Thymus (tissue), 11 donors: ENCODE measurements at regions not wholly inside any gene's neighbourhood (a gene's known extent, or its start where the extent isn't known, plus 50 kb on each side); places are given as distances from the start of the nearest gene placed in this dataset.

ENCODE experiments used
- DNase-seq, 9 donors: peaks; one replicate each; pipeline ENCODE4 v3.0.0-alpha.2; 2013; ENCODE audit warnings: low spot score in 9 of 9, low read depth in 6 of 9, missing footprints in 1 of 9
- H3K27ac ChIP-seq, 2 donors: one replicate each; pipeline ENCODE4 v1.5.1; 2013; ENCODE audit warnings: control low read depth in 1 of 2, low read depth in 1 of 2, low read length in 1 of 2, mild to moderate bottlenecking in 1 of 2, moderate library complexity in 1 of 2
- H3K27me3 ChIP-seq, 2 donors: one replicate each; pipeline ENCODE4 v1.5.1; 2013; ENCODE audit warnings: low read length in 1 of 2; ENCODE audit not compliant: control insufficient read depth in 2 of 2, insufficient read depth in 1 of 2
- H3K36me3 ChIP-seq, 2 donors: one replicate each; pipeline ENCODE4 v1.5.1; 2013; ENCODE audit warnings: low read length in 1 of 2, mild to moderate bottlenecking in 1 of 2, moderate library complexity in 1 of 2; ENCODE audit not compliant: control insufficient read depth in 2 of 2, insufficient read depth in 2 of 2
- H3K4me1 ChIP-seq, 2 donors: one replicate each; pipeline ENCODE4 v1.5.1; 2013; ENCODE audit warnings: low read length in 2 of 2; ENCODE audit not compliant: control insufficient read depth in 2 of 2, insufficient read depth in 2 of 2
- H3K4me3 ChIP-seq, 2 donors: one replicate each; pipeline ENCODE4 v1.5.1; 2013; ENCODE audit warnings: low read length in 2 of 2, control low read depth in 1 of 2, mild to moderate bottlenecking in 1 of 2
- H3K9me3 ChIP-seq, 2 donors: one replicate each; pipeline ENCODE4 v1.5.1; 2013; ENCODE audit warnings: low read length in 1 of 2, mild to moderate bottlenecking in 1 of 2; ENCODE audit not compliant: control insufficient read depth in 2 of 2, insufficient read depth in 1 of 2
- WGBS: extraction: QIAGEN DNeasy Blood & Tissue Kit; methylation state at CpG from one replicate; pipeline ENCODE4 v1.1.7; 2013; 5-methylcytosine and 5-hydroxymethylcytosine counted together
- donor health status: healthy.

DNA sequence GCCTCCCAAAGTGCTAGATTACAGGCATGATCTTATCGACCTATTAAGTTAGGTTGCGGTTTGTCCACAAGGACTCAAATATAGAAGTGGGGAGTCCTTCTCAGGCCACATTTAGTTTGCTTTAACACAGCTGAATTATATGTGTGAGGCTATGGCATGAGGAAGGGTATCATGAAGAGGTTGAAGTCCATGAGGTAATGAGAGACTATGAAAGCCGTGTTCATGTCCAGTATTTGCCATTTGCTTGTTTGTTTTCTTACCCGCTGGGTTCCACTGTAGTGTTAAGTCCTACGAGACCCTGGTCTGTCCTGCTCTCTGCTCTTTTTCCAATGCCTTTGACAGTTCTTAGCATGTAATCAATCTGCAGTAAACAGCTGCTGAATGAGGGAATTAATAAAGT lies 1072.4 kb upstream of the EEF2KMT start:
- no peak for DNase-seq
- H3K4me3 ChIP-seq = no peak overlapping the region
- no peaks in the 10 kb centered on the region for H3K27me3 ChIP-seq
- H3K4me1 ChIP-seq = no peaks in the 10 kb centered on the region
- H3K27ac ChIP-seq = no peak overlapping the region
- H3K36me3 ChIP-seq = no peaks in the 10 kb centered on the region
- 91% methylated on average over 5 of the region's 5 CpGs for WGBS
- no peaks in the 10 kb centered on the region for H3K9me3 ChIP-seq

DNA sequence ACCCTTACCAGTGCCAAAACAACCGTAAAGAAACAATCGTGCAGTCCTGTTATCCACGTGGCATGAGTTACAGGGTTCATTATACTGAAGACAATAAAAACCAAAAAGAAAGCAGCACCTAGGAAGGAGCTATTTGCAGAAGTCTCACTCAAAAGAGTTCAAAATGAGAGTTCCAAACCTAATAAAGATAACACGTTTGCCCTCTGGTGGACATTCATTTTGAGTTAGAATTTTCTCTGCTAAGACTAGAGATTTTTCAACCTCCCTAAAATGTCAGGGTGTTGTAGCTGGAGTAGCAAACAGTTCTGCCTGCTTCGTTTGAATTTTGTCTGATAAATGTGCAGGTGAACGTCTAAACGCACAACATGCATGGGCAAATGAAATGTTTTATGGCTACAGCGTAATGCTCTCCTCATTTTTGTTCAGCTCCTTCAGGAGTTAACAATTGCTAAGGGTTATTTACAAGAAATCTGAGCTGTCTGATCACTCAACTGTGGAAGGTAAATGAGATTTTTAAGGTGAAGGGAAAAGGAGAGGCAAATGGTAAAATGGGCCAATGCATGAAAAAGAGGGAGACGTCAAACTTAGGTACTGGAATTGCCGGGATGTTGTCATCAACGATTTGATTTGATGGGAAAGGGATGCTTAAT lies 1067.9 kb upstream of the EEF2KMT start:
- Histone ChIP-seq H3K4me1 (no peaks in the 10 kb centered on the region), H3K27me3 (no peaks in the 10 kb centered on the region), H3K27ac (no peak overlapping the region), H3K4me3 (no peak overlapping the region), H3K36me3 (no peaks in the 10 kb centered on the region), H3K9me3 (no peaks in the 10 kb centered on the region)
- 77% methylated on average over 11 of the region's 11 CpGs for WGBS
- no peak for DNase-seq

DNA sequence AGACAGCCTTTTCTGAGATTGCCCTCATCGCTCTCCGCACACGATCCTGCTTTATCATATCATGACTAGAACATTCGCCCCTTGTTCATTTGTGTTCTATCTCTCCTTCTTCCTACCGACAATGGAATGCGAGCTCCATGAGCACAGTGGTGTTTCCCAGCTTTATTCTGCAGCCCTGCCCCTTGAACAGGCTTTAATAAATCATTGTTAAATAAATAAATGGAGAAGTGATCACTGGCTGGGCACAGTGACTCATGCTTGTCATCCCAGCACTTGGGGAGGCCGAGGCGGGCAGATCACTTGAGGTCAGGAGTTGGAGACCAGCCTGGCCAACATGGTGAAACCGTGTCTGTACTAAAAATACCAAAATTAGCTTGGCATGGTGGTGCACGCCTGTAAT lies 1063.3 kb upstream of the EEF2KMT start:
- Histone ChIP-seq H3K27me3 (no peaks in the 10 kb centered on the region), H3K4me3 (no peak overlapping the region), H3K36me3 (no peaks in the 10 kb centered on the region), H3K4me1 (no peaks in the 10 kb centered on the region), H3K9me3 (no peaks in the 10 kb centered on the region), H3K27ac (no peak overlapping the region)
- WGBS = 96% methylated on average over 10 of the region's 10 CpGs
- no peak for DNase-seq

DNA sequence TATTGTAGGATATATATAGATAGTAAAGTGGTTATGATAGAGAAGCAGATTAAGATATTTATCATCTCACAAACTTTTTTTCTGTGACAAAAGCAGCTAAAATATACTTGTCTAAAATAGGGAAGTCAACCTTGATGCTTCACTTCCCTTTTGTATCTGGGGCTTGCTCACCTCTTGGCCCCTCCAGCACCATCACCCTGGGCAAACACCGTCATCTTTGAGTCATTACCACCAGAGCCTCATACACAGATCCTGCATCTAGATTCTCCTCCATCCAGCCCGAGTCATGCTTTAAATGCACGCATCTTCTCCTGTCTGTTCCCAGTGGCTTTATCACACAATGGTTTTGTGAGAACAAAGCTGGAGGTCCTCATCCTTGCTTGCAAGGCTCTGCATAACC lies 1062.7 kb upstream of the EEF2KMT start:
- 88% methylated on average over 3 of the region's 3 CpGs for WGBS
- no peak for DNase-seq
- no peak overlapping the region for H3K27ac ChIP-seq

DNA sequence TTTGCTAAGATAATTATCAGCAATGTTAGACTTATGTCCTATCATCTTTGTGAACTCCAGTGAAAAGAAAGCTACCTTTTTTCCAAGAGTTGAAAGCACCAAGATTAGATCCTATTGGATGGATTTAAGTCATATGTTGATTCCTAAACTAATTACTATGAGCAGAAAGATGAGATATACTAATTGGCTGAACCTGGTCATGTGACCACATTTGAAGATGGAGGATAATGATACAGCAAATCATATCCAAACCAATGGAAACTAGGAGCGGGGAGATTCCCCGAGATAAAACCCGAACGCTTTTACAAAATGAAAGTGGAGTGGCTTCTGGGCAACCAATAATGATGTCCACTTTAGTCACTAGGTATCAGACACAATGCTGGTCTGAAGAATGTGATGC lies 1060.2 kb upstream of the EEF2KMT start:
- no peak overlapping the region for H3K4me3 ChIP-seq
- H3K36me3 ChIP-seq = no peaks in the 10 kb centered on the region
- 97% methylated on average over 4 of the region's 4 CpGs for WGBS
- no peaks in the 10 kb centered on the region for H3K27me3 ChIP-seq
- no peaks in the 10 kb centered on the region for H3K9me3 ChIP-seq
- H3K4me1 ChIP-seq = no peaks in the 10 kb centered on the region
- no peak for DNase-seq
- H3K27ac ChIP-seq = no peak overlapping the region

More for the DNA sequence above, 1062.7 kb upstream of the EEF2KMT start:
- no peaks in the 10 kb centered on the region for H3K36me3 ChIP-seq
- no peak overlapping the region for H3K4me3 ChIP-seq
- H3K4me1 ChIP-seq = no peaks in the 10 kb centered on the region
- H3K27me3 ChIP-seq = no peaks in the 10 kb centered on the region
- no peaks in the 10 kb centered on the region for H3K9me3 ChIP-seq

DNA sequence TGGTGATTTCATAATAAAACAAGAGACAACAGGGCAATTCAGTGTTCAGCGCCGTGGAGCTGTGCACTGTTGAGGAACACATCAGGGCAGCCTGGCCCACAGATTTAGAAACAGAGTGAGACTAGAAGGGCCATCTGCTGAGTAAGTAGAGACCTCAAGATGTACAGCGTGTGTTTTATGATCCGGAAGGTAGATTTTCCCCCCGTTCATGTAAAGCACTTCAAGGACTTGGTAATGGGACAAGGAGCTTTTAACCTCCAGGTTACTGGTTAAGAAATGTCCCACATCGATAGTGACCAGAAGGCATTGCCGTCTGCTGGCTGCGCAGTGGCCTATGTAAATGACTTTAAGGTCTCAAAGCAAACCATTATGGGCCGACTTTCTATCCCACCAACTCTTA lies 1057.7 kb upstream of the EEF2KMT start:
- H3K4me1 ChIP-seq = no peaks in the 10 kb centered on the region
- H3K27ac ChIP-seq = no peak overlapping the region
- H3K36me3 ChIP-seq = no peaks in the 10 kb centered on the region
- no peak for DNase-seq
- WGBS = 95% methylated on average over 9 of the region's 9 CpGs
- no peak overlapping the region for H3K4me3 ChIP-seq
- H3K9me3 ChIP-seq = no peaks in the 10 kb centered on the region
- H3K27me3 ChIP-seq = no peaks in the 10 kb centered on the region

DNA sequence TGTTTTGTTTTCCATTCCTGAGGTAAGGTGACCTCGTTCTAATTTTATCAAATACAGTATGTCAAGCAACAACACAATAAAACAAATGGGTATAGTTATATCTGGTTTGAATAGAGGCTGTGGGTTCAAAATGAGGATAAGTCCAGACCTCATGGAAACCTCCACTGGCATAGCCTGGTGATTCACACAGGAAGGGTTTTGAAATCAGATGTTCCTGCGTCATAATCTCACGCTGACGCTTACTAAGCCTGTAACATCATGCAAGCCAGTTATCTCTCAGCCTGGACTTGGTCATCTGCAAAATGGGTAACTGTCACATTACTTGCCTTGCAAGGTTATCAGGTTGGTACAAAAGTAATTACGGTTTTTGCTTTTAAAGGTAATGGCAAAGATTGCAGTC lies 1056.3 kb upstream of the EEF2KMT start:
- WGBS = 93% methylated on average over 5 of the region's 5 CpGs
- no peak overlapping the region for H3K4me3 ChIP-seq
- DNase-seq = no peak

DNA sequence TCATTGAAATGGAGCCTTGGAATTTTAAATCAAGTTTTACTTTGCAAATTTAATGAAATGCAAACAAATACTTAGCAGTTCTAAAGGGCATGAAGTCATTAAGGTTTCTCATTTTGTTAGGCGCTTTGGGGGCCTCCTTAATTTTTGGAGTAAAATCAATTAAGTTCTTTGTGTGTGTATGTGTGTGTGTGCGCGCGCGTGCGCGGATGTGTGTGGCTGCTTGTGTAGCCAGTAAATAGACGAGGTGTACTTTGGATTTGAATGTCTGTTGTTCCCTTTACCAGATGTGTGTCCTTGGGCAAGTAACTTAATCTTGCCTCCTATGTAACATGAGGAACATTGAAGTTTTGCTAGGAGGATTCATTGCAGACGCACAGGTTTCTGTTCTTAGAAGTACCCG lies 1051.4 kb upstream of the EEF2KMT start:
- DNase-seq = no peak
- Histone ChIP-seq H3K27me3 (no peaks in the 10 kb centered on the region), H3K9me3 (no peaks in the 10 kb centered on the region), H3K27ac (no peak overlapping the region), H3K4me1 (no peaks in the 10 kb centered on the region), H3K4me3 (no peak overlapping the region), H3K36me3 (no peaks in the 10 kb centered on the region)
- 90% methylated on average over 10 of the region's 10 CpGs for WGBS

More for the DNA sequence above, 1056.3 kb upstream of the EEF2KMT start:
- Histone ChIP-seq H3K27me3 (no peaks in the 10 kb centered on the region), H3K4me1 (no peaks in the 10 kb centered on the region), H3K9me3 (no peaks in the 10 kb centered on the region), H3K27ac (no peak overlapping the region), H3K36me3 (no peaks in the 10 kb centered on the region)

DNA sequence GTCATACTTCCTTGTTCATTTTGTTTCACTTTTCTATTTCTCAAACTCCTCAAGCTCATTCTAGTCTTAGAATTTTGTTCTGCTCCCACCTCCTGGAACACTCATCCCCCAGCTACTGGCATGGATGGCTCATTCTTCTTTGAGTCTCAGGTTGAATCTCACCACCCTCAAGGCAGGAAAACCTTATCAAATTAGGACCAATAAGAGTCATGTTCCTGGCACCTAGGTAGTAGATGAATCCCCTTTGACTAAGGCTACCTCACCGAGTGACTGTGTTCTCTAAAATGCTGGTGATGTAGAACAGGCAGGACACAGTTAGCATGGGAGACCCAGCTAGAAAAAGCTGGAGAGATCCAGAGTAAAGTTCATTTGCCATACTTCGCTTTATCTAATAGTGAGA lies 1050.8 kb upstream of the EEF2KMT start:
- Histone ChIP-seq H3K27ac (no peak overlapping the region), H3K4me1 (no peaks in the 10 kb centered on the region), H3K9me3 (no peaks in the 10 kb centered on the region), H3K27me3 (no peaks in the 10 kb centered on the region), H3K36me3 (no peaks in the 10 kb centered on the region), H3K4me3 (no peak overlapping the region)
- no peak for DNase-seq
- 87% methylated on average over 2 of the region's 2 CpGs for WGBS
